ENCODE measurements at regions not wholly inside any gene's neighbourhood (a gene's known extent, or its start where the extent isn't known, plus 50 kb on each side); places are given as distances from the start of the nearest gene placed in this dataset.
"Not testable (repeated sequence)": the region's sequence is repeated elsewhere in the genome, so short reads cannot be mapped to it uniquely, and the experiment has no call there.

DNA sequence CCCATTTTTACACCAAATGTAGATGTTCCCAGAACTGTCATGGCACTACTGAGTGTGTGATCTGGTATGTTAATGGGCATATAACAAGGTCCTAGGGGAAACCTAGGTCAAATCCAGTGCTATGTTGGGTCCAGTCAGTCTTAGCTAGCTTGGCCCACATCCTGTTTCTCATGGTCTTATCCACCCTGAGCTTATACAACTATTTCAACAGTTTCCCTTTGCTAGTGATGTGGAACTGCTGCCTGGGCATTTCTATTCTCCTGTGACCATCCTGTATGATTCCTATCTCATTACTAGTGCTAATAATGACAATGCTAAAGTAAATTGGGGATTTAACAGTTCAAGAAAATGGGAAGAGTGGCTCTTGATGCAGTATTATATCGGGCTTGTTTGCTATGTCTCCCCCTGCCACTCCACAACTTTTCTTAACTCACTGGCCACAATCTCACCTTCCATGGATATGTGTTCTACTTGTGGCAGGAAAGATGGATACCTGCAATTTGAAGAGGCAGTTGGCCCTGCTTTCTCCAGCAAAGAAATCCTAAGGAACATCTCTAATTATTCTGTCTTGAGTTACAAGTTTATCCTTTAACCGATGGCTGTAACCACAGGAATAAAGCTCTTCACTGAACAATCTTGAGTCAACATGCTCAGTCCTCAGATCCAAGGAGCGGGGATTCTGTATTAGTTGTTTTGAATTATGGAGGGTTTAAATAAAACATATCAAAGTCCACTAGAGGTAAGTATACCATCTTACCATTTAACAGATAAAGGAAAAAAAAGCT, 707.8 kb downstream of the XPNPEP1 start:
- H3K4me3 Mint-ChIP-seq = no peak overlapping the region
- no peaks in the 10 kb centered on the region for H3K27me3 Mint-ChIP-seq
- H3K4me1 Mint-ChIP-seq = no peaks in the 10 kb centered on the region
- peaks cover 5% of the 10 kb centered on the region for H3K9me3 Mint-ChIP-seq
- no peak overlapping the region for H3K27ac Mint-ChIP-seq
- no peaks in the 10 kb centered on the region for H3K36me3 Mint-ChIP-seq

DNA sequence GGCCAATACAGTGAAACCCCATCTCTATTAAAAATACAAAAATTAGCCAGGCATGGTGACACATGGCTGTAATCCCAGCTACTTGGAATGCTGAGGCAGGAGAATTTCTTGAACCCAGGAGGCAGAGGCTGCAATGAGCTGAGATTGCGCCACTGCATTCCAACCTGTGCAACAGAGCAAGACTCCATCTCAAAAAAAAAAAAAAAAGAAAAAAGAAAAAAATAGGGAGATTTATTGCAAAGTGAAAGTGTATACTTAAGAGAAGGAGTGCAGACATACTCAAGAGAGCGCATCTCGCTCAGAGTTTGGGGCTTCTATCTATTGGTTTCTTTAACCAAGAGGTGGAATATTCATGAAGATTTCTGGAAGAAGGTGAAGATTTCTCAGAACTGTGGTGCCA, 708.4 kb downstream of the XPNPEP1 start:
- not testable (repeated sequence) for H3K36me3 Mint-ChIP-seq, H3K4me1 Mint-ChIP-seq, H3K4me3 Mint-ChIP-seq, H3K27me3 Mint-ChIP-seq, H3K27ac Mint-ChIP-seq, H3K9me3 Mint-ChIP-seq

DNA sequence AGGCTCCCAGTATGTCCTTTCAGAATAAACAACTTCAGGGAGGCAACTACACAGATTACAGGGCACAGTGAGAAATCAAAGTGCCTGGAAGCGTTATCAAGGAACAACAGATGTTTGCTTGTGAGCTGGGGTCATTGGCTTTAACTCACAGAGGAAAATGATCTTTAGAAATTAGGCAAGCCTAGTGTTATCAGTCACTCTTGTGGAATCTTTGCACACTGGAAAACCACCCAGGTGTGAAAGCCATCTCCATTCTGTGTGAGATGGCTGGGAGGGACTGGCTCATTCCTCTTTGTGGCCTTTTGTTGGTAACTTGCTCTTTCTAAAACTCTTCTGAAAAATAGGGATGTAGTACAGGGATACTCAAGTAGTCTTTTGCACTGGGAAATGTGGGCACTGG, 716.0 kb downstream of the XPNPEP1 start:
- H3K4me1 Mint-ChIP-seq = no peaks in the 10 kb centered on the region
- H3K27ac Mint-ChIP-seq = no peak overlapping the region
- peaks cover 5% of the 10 kb centered on the region for H3K9me3 Mint-ChIP-seq
- no peaks in the 10 kb centered on the region for H3K36me3 Mint-ChIP-seq
- no peak overlapping the region for H3K4me3 Mint-ChIP-seq
- H3K27me3 Mint-ChIP-seq = no peaks in the 10 kb centered on the region

DNA sequence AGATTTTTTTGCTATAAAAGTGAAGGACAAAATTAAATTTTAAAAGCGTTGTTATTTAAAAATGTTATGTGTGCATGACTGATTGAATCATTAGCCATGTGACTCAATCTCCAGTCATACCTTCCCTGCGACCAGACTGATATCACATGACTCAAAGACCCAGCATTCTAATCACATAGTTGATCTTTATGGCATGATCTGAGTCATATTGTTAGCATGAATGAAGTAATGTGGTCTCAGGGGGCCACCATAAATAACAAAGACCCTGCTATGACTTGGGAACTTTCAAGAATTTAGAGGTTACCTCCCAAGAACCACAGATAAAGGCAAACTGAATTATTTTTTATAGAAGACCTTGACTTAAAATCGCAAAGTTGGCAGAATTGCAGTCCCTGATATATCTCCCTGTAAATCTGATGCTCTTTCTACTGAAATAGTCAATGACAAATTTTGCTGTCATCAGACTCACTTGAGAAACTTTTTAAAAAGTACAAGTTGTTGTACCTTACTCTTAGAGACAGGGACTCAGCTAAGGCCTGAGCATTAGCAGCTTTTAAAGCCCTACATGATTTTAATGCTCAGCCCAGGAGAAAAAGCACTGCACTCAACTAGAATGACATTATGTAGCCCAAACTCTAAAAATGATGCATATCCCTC, 717.3 kb downstream of the XPNPEP1 start:
- H3K9me3 Mint-ChIP-seq = peaks cover 5% of the 10 kb centered on the region
- H3K4me3 Mint-ChIP-seq = no peak overlapping the region

DNA sequence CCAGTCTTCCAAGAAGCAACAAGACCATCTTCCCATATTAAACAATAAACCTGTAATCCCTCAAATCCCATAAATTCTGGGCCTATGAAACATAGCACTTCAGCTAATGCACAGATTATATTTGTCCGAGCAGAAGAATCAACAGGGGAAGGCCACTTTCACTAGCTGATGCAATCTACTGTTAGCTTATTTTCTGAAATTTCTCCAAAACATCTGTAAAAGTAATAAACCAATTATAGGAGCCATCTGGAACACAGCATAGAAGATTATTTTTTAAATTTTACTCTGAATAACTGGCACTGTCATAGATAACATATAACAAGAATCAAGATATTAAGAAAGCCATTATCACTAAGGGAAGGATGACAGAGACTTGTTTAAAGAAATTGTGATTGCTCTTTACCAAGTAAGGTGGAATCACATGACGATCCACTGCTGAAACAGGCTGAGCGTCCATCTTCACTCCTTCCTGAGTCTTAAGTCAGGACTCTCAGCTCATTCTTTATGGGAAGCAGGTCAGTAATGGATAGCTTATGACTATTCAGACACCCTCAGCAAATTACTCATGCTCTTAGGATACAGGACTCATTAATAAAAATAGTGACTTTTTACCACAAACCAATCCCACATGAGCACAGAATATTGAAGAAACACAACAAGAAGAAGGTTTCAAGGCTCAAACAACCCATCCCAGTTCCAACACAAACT, 719.5 kb downstream of the XPNPEP1 start:
- H3K4me1 Mint-ChIP-seq = no peaks in the 10 kb centered on the region
- H3K36me3 Mint-ChIP-seq = no peaks in the 10 kb centered on the region
- H3K27me3 Mint-ChIP-seq = no peaks in the 10 kb centered on the region
- no peak overlapping the region for H3K4me3 Mint-ChIP-seq
- H3K27ac Mint-ChIP-seq = no peak overlapping the region
- H3K9me3 Mint-ChIP-seq = peaks cover 7% of the 10 kb centered on the region

More for the DNA sequence above, 717.3 kb downstream of the XPNPEP1 start:
- H3K36me3 Mint-ChIP-seq = no peaks in the 10 kb centered on the region
- no peaks in the 10 kb centered on the region for H3K27me3 Mint-ChIP-seq
- H3K27ac Mint-ChIP-seq = no peak overlapping the region
- no peaks in the 10 kb centered on the region for H3K4me1 Mint-ChIP-seq

DNA sequence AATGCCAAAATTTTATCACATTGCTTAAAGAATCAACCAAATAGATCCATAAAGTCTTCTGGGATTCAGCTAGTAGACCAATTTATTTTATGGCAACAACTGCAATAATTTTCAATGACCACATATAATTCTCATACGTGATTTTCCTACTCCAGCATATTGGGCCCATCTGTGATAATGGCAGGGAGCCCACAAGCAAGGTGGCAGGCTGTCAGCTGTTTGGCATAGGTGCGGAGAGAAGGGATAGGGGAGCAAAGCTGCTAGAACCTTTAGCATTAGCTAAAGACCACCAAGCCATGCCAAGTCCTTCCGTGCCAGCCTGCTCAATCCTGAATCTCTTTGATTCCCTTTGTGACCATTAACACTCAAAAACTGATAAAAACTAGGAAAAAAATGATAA, 721.2 kb downstream of the XPNPEP1 start:
- H3K4me3 Mint-ChIP-seq = no peak overlapping the region
- H3K36me3 Mint-ChIP-seq = no peaks in the 10 kb centered on the region
- H3K9me3 Mint-ChIP-seq = peaks cover 11% of the 10 kb centered on the region
- no peaks in the 10 kb centered on the region for H3K27me3 Mint-ChIP-seq
- H3K4me1 Mint-ChIP-seq = no peaks in the 10 kb centered on the region
- H3K27ac Mint-ChIP-seq = no peak overlapping the region

DNA sequence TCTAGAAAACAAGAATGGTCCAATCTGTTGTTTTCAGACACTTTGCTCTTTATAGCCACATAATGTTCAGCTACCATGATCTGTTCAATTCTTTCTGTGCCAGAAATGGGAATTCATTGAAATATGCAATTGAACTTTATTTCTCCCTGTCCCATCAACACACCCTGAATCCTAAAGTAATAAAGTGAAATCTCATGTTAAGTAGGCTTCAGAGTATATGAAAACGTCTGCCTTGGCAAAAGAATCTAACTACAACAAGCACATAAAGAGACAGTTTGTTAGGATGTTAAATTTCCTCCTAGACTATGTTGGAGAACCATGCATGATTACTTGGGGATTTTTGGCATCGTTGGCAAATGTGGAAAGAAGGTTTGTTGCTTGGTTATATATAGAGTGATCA, 722.7 kb downstream of the XPNPEP1 start:
- Mint-ChIP-seq H3K27ac (no peak overlapping the region), H3K36me3 (no peaks in the 10 kb centered on the region), H3K4me3 (no peak overlapping the region), H3K27me3 (no peaks in the 10 kb centered on the region), H3K9me3 (peaks cover 11% of the 10 kb centered on the region), H3K4me1 (no peaks in the 10 kb centered on the region)

DNA sequence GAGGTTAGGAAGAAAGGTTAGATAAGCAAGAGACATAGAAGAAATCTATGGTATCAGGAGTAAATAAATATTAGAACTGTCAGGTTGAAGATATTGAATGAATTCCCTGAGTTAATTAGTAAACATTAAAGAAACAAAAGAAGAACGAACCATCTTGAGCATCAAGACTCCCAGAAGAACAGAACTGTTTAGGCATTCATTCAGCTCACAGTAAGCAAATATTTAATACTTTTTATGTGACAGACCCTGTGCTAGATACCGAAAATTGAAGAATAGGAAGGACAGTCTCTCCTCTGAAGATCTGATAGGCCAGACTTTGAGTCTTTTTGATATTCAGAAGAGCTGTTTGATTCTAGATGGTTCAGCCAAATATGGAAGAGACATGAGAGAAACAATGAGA, 731.5 kb downstream of the XPNPEP1 start:
- no peak overlapping the region for H3K4me3 Mint-ChIP-seq
- H3K9me3 Mint-ChIP-seq = peaks cover 27% of the 10 kb centered on the region
- no peaks in the 10 kb centered on the region for H3K36me3 Mint-ChIP-seq
- no peaks in the 10 kb centered on the region for H3K4me1 Mint-ChIP-seq
- H3K27ac Mint-ChIP-seq = no peak overlapping the region
- no peaks in the 10 kb centered on the region for H3K27me3 Mint-ChIP-seq

DNA sequence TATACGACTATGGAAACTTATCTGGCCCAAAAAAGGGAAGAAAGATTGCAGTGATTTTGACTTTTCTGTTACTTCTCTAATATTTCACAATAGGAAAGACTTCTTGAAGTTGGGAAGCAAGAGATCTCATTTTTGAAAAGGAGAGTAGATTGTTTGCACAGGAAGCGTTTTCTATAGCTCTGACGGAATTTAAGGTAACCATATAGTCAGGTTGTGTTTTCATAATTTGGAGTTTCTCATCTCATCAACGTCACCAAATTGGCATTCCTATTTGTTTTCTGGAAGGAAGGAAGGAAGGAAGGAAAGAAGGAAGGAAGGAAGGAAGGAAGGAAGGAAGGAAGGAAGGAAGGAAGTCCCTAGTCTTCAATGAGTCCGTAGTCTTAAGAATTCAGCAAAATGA, 732.0 kb downstream of the XPNPEP1 start:
- Mint-ChIP-seq H3K36me3 (no peaks in the 10 kb centered on the region), H3K4me3 (no peak overlapping the region), H3K9me3 (peaks cover 27% of the 10 kb centered on the region), H3K27me3 (no peaks in the 10 kb centered on the region), H3K4me1 (no peaks in the 10 kb centered on the region), H3K27ac (no peak overlapping the region)

DNA sequence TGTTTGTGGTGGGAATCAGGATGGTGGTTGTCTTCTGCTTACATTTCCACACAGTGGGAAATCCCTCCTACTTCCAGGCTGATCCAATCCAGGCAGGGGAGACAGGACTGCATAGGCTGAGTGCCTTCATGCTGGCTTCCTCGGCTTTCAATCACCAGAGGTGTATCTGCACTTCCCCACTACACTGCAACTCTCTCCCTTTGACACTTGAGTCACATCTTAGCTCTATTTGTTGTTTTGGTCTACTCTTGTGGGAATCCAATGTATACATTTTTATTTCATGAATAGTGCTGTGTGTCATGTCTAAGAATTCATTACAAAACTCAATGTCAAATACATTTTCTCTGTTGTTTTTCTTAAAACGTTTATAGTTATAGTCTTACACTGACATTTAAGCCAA, 735.6 kb downstream of the XPNPEP1 start:
- H3K36me3 Mint-ChIP-seq = no peaks in the 10 kb centered on the region
- H3K9me3 Mint-ChIP-seq = peaks cover 23% of the 10 kb centered on the region
- H3K27me3 Mint-ChIP-seq = no peaks in the 10 kb centered on the region
- H3K27ac Mint-ChIP-seq = no peak overlapping the region
- H3K4me1 Mint-ChIP-seq = no peaks in the 10 kb centered on the region
- H3K4me3 Mint-ChIP-seq = no peak overlapping the region

DNA sequence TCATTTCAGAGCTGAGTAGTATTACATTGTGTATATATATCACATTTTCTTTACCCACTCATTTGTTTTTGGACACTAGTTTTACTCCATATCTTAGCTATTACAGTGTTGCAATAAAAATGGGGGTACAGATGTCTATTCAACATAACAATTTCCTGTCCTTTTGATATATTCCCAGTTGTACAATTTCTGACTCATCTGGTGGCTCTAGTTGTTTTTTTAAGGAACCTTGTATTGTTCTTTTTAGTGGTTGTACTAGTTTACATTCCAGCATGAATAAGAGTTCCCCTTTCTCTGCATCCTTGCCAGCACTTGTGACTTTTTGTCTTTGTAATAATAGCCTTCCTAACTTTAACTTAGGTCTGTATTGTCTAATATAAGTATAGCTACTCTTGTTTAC, 739.9 kb downstream of the XPNPEP1 start:
- Mint-ChIP-seq H3K36me3 (no peaks in the 10 kb centered on the region), H3K4me3 (no peak overlapping the region)

DNA sequence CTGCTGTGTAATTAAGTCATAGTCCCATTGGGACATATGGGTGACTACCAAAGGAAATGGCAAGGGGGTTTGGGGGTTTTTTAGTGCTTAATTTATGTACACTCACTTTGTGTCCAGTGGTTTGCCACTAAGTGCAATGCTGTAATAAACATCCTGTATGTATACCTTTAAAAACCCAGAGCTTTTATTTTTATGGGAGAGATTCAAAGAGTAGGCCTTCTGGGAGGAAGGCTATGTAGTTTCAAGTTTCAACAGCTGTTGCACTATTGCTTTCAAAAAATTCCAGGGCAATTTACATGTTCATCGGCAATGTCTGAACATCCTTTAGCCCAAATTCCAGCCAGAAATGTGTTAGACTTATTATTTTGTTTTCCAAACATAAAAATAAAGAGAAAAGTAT, 744.7 kb downstream of the XPNPEP1 start:
- Mint-ChIP-seq H3K36me3 (no peaks in the 10 kb centered on the region), H3K4me3 (no peak overlapping the region), H3K27ac (no peak overlapping the region), H3K4me1 (no peaks in the 10 kb centered on the region), H3K9me3 (peaks cover 17% of the 10 kb centered on the region), H3K27me3 (no peaks in the 10 kb centered on the region)

More for the DNA sequence above, 739.9 kb downstream of the XPNPEP1 start:
- H3K9me3 Mint-ChIP-seq = peaks cover 7% of the 10 kb centered on the region
- no peak overlapping the region for H3K27ac Mint-ChIP-seq
- H3K4me1 Mint-ChIP-seq = no peaks in the 10 kb centered on the region
- H3K27me3 Mint-ChIP-seq = no peaks in the 10 kb centered on the region

DNA sequence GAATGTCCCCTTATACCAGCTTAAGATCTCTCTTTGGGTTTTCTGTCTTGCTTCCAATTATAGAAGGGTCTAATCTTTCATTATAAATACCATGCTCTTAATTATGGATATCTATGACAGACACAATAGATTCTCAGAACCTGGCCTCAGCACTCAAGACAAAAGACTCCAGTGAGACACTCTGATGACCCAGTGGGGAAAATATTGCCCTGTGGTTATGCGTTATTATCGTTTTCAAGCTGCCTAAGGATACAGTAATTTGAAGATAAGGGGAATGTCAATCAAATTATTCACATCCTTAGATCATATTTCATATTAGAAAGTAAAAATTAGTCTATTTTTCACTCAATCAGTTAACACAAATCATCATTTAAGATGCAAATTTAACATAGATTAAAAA, 748.8 kb downstream of the XPNPEP1 start:
- H3K4me1 Mint-ChIP-seq = no peaks in the 10 kb centered on the region
- no peaks in the 10 kb centered on the region for H3K36me3 Mint-ChIP-seq
- no peaks in the 10 kb centered on the region for H3K27me3 Mint-ChIP-seq
- H3K4me3 Mint-ChIP-seq = no peak overlapping the region
- peaks cover 11% of the 10 kb centered on the region for H3K9me3 Mint-ChIP-seq
- H3K27ac Mint-ChIP-seq = no peak overlapping the region

DNA sequence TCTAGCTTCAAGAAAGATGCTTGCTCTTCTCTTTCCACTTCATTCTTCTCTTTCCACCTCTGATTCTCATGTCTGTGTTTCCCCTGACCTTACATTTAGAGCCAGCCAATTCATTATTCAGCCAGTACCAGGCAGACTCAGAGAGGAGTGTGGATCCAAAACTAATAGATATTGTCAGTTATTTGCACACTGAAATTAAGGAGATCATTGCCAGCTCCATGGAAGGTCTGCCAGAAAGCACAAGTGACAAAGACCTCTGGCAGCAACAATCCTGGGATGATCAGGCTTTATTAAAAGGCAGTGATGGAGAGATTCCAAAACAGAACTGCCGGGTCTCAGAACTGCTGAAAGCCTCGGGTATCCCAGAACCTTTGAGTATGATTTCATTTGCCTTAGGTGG, 749.4 kb downstream of the XPNPEP1 start:
- Mint-ChIP-seq H3K27ac (no peak overlapping the region), H3K4me1 (no peaks in the 10 kb centered on the region), H3K9me3 (peaks cover 11% of the 10 kb centered on the region), H3K36me3 (no peaks in the 10 kb centered on the region), H3K27me3 (no peaks in the 10 kb centered on the region), H3K4me3 (no peak overlapping the region)

DNA sequence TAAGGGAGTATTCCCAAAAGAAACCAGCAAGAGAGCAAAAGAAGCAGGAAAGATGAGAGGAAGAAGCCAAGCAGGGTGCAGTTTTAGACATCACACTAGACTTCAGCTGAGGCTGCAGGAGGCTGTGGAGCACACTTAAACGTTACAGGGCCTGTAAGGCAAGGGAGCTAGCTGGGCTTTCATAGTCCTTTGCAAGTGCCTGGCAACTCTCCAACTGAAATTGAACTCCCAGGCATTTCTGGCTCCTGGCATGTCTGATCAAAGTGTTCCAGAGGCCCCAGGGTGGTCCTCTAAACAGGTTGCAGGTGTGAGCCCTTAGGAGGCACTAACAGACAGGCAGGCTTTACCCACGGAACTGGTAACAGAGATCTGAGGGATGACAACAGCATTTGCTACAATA, 750.2 kb downstream of the XPNPEP1 start:
- Mint-ChIP-seq H3K36me3 (no peaks in the 10 kb centered on the region), H3K27me3 (no peaks in the 10 kb centered on the region), H3K4me3 (no peak overlapping the region), H3K27ac (no peak overlapping the region), H3K9me3 (peaks cover 11% of the 10 kb centered on the region), H3K4me1 (no peaks in the 10 kb centered on the region)

DNA sequence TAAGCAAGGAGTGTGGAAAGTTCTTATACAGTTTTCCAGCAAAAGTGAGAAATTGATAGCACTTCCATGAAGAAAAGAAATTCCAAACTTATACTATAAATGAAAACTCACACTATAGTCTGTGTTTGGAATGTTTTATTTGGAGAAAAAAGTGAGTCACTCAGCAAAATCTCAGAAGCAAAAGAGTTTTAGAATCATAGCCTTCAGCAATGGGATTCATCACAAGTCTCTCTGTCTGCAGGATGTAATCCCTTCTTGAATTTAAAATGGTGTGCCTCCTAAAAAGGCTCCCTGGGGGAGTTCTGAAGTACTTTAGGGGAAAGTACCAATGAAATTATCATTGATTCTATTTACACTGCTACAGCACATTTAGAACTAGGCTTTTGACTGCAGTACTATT, 756.4 kb downstream of the XPNPEP1 start:
- Mint-ChIP-seq H3K36me3 (no peaks in the 10 kb centered on the region), H3K27ac (no peak overlapping the region), H3K4me3 (no peak overlapping the region), H3K9me3 (peaks cover 6% of the 10 kb centered on the region), H3K4me1 (no peaks in the 10 kb centered on the region), H3K27me3 (no peaks in the 10 kb centered on the region)

All from activated naive CD4-positive, alpha-beta T cell treated with anti-CD3 and anti-CD28 coated beads, Interleukin-2, amount 50 U/mL, for 24 hours (primary cell).